Mesodermal cell (in vitro differentiated cells): ENCODE measurements at regions not wholly inside any gene's neighbourhood (a gene's known extent, or its start where the extent isn't known, plus 50 kb on each side); places are given as distances from the start of the nearest gene placed in this dataset.

ENCODE experiments used
- H3K27ac ChIP-seq: 2 replicates; pipeline ENCODE4 v1.7.0; 2013; ENCODE audit warnings: mild to moderate bottlenecking, low read depth, low read length, moderate library complexity; ENCODE audit not compliant: severe bottlenecking
- H3K36me3 ChIP-seq: 2 replicates; pipeline ENCODE4 v1.7.1; 2013; ENCODE audit warnings: mild to moderate bottlenecking, low read length, moderate library complexity; ENCODE audit not compliant: control insufficient read depth, insufficient read depth
- H3K4me1 ChIP-seq: one replicate; pipeline ENCODE4 v1.7.1; 2013; ENCODE audit warnings: mild to moderate bottlenecking, low read length; ENCODE audit not compliant: insufficient read depth, control insufficient read depth, poor library complexity, severe bottlenecking
- H3K4me3 ChIP-seq: 2 replicates; pipeline ENCODE4 v1.7.0; 2013; ENCODE audit warnings: low read length, control low read depth, mild to moderate bottlenecking; ENCODE audit not compliant: insufficient read depth, poor library complexity, severe bottlenecking; ENCODE audit errors: extremely low read depth
- H3K9me3 ChIP-seq: 2 replicates; pipeline ENCODE4 v1.7.1; 2013; ENCODE audit warnings: mild to moderate bottlenecking, low read length, moderate library complexity; ENCODE audit not compliant: control insufficient read depth
- WGBS, 2 experiments: methylation state at CpG; one replicate each; pipeline ENCODE4 v1.1.5; 2013; ENCODE audit warnings: missing lambda C conversion rate in 2 of 2; ENCODE audit not compliant: insufficient coverage in 2 of 2; 5-methylcytosine and 5-hydroxymethylcytosine counted together

DNA sequence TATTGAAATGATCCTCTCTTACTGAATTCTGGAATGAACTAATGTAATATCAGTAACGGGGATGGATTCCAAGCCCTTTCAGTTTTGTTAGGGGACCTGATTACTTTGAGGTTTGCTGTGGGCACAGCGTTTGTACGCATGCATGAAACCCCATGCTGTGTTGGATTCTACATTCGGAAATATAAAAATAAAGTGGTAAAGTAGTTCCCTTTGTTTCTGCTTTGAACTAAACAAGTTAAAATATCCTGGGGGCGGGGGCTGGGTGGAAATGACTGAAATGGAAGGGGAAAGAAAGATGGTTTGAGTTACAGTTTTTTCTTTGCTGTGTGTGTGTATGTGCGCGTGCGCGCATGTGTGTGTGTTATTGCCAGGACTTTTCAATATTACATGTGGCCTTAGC is 196.5 kb upstream of the OPRM1 start:
- Histone ChIP-seq H3K4me3 (no peak overlapping the region), H3K36me3 (no peaks in the 10 kb centered on the region), H3K4me1 (no peaks in the 10 kb centered on the region), H3K27ac (no peak overlapping the region), H3K9me3 (no peaks in the 10 kb centered on the region)
- WGBS, 2 experiments: 67 to 83% methylated on average over 4 to 7 of the region's 9 CpGs

DNA sequence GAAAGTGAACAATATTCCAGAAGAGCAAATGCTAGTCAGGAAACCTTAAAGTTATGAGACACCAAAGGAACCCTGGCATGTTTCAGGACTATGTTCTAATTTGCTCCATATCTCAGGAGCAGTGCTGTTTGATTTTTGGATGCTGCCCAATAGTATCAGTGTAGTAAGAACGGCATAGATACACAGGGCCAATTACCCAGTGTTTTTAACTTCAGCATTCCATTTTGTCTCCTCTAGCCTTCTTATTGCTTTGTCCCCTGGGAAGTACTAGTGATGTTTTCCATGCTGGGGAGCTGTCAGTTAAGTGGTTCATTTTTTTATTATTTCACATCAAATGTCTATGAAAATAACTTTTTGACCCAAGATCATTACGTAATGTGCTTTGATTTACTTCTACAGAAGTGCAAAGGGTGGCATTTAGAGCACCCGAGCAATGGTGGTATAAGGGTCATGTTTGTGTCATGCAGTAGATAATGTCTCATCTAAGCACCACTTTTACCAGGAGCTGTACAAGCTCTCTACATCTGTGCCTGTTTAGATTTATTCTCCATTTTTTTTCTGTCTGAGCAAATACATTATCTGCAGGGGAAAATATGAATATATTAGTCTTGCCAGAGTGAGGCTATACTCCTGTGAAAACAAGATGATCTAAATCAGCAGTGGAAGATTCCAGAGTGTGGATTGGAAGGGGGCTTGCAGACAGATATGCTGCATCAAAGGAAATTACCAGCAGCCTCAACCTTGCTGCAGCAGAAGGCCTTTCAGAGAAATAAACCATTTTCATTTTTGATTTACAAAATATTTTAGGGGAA is 198.8 kb upstream of the OPRM1 start:
- no peaks in the 10 kb centered on the region for H3K4me1 ChIP-seq
- no peak overlapping the region for H3K4me3 ChIP-seq
- no peaks in the 10 kb centered on the region for H3K9me3 ChIP-seq
- H3K36me3 ChIP-seq: no peaks in the 10 kb centered on the region
- H3K27ac ChIP-seq: no peak overlapping the region
- WGBS, 2 experiments: no CpG with 5 or more reads among the region's 3 CpGs

DNA sequence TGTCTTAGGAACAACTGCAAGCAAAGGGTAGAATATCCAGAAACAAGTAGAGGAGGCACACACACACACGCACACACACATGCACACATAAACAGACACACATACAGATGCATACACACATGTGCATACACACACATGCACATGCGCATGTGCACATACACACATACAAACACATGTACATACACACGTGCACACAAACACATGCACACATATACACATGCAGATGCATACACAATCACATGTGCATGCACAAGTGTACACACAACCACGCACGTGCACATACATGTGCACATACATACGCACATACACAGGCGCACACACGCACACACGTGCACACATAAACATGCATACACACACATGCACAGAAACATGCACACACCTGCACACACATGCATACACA is 206.5 kb upstream of the OPRM1 start:
- 82 to 86% methylated on average over 9 of the region's 9 CpGs for whole genome bisulfite sequencing, 2 experiments
- Histone ChIP-seq H3K4me1 (no peaks in the 10 kb centered on the region), H3K4me3 (no peak overlapping the region), H3K27ac (no peak overlapping the region), H3K36me3 (no peaks in the 10 kb centered on the region), H3K9me3 (no peaks in the 10 kb centered on the region)

DNA sequence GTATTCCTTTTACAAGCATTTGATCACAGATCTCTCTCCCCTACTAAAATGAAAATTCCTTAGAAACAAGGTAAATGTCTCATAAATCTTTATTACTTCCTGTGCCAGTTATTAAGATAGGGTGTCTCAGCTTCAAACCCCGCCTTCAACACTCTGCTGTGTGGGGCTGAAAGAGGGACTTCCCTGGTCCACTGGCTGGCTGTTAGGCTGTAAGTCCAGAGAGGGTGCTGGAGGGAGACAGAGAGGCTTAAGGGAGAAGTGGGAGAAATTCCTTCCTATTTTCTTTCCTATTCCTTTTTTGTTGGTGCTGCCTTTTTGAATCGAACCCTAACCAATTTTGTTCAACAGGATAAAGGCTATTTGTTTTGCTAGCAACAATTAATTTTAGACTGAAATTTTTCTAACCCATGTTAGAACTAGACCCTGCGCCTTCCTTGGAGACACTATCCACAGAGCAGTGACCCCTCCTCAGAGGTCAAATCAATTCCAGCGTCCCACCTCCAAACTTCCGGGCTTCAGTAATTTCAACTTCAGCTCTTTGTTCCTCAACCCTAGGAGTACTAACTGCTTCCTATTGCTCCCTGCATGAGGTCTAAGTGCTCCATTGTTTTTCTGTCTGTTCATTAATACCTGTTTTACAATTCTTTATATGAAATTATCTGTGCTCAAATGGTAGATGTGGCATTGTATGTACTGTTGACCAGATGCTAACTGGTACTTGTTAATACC is 207.5 kb upstream of the OPRM1 start:
- WGBS, 2 experiments: 64 to 68% methylated on average over 3 to 4 of the region's 5 CpGs
- no peaks in the 10 kb centered on the region for H3K9me3 ChIP-seq

DNA sequence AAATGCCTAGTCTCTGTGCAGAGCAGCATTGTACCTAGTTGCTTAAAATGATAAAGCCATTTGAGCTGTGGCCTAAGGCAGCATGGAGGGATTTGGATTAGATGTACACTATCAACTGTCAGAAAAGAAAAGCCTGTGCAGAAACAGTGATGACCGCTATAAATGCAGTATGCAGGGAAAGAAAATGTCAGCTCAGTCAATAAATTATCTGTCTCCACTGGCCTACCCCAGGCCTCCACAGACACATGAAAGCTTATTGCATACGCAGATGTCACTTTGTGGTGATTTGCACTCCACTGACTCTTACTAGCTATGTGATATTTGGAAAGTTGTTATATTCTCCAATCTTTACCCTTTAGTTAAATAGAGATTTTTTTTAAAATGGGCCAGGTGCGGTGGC is 221.9 kb upstream of the OPRM1 start:
- H3K9me3 ChIP-seq: no peaks in the 10 kb centered on the region
- no peak overlapping the region for H3K27ac ChIP-seq
- no peaks in the 10 kb centered on the region for H3K36me3 ChIP-seq
- H3K4me3 ChIP-seq: no peak overlapping the region
- H3K4me1 ChIP-seq: no peaks in the 10 kb centered on the region
- 89 to 100% methylated on average over 1 of the region's 3 CpGs for WGBS, 2 experiments

More for the DNA sequence above, 207.5 kb upstream of the OPRM1 start:
- Histone ChIP-seq H3K36me3 (no peaks in the 10 kb centered on the region), H3K4me3 (no peak overlapping the region), H3K4me1 (no peaks in the 10 kb centered on the region), H3K27ac (no peak overlapping the region)

DNA sequence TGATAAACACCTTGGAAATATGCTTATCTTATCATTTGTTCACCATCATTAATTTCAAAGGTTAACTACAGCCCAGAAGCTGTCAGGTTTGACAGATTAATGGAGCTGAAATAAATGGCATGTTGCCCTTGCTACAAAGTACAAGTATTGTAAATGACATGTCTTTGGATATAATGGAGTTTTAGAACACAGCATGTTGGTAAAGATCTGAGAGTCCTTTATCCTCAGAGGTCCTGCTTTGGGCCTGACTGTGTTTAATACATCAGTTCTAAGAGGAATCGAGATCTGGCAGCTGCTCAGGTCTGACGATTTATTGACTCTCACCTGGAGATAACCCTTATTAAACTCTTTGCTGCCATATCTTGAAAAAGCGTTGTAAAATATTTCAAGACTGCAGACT is 222.7 kb upstream of the OPRM1 start:
- Histone ChIP-seq H3K27ac (no peak overlapping the region), H3K9me3 (no peaks in the 10 kb centered on the region), H3K4me1 (no peaks in the 10 kb centered on the region), H3K36me3 (no peaks in the 10 kb centered on the region), H3K4me3 (no peak overlapping the region)
- WGBS, 2 experiments: 67 to 100% methylated on average over 1 to 2 of the region's 3 CpGs

DNA sequence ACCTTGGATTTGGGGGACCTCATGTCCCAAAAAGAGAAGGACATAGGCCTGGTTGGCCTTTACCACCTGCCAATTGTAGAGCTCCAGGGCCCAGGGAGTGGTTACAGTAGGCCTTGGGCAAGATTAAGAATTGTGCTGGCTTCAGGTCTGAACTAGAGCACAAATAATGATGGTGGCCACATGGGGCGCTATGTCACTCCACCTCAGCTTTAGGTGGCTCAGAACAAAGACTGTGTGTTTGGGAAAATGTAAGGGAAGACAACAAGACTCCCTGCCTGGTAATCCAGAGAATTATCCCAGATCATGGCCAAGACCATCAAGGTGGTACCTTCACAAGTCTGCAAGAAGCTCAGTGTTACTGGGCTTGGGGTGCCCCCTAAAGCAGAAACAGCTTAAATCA is 224.9 kb upstream of the OPRM1 start:
- Histone ChIP-seq H3K27ac (no peak overlapping the region), H3K9me3 (no peaks in the 10 kb centered on the region), H3K4me1 (no peaks in the 10 kb centered on the region), H3K4me3 (no peak overlapping the region), H3K36me3 (no peaks in the 10 kb centered on the region)
- WGBS, 2 experiments: 57 to 60% methylated on average over 1 of the region's 1 CpG

DNA sequence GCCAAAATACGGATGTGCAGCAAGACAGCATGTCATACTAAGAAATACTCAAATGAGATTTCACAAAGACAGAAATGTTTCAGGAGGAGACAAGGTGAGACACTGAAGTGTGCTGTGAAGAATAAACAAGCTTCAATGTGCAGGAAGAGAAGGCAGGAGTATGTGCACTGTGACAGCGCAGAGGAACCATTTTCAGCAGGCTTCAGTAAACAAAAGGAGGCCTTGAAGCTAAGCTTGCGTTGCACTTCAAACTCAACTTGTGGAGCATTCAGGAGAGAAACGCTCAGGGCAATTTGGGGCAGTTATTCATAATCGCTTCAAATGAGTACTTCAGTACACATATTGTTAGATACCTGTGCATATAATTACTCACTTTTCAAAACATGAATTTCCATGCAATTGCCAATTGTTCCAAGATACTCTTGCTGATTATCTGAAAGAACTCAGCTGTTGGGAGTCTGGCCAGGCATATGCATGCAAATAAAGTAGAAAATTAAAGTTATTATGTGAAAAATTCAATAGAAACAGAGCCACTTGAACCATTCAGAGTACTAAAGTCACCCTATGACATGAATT is 234.2 kb upstream of the OPRM1 start:
- H3K36me3 ChIP-seq: no peaks in the 10 kb centered on the region
- H3K27ac ChIP-seq: no peak overlapping the region
- no peaks in the 10 kb centered on the region for H3K9me3 ChIP-seq
- WGBS, 2 experiments: 74 to 80% methylated on average over 3 to 4 of the region's 5 CpGs
- H3K4me3 ChIP-seq: no peak overlapping the region
- H3K4me1 ChIP-seq: no peaks in the 10 kb centered on the region

DNA sequence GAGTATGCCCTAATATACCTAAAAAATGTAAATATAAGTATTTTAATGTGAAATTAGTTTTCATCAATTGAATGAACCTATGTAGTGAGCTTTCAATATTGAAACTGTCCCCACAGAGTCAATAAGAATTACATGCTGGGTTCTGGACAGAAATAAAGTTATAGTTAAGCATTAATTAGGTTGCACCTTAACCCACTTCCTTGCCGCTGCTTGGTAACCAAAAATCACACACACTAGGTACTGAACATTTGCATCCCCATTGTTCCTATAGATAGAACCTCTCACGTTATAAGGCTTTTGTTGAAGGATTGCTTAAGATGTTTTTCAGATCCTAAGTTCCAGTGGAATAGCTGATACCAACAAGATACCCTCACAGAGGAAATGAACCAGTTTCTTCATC is 237.1 kb upstream of the OPRM1 start:
- Histone ChIP-seq H3K27ac (no peak overlapping the region), H3K4me3 (no peak overlapping the region), H3K4me1 (no peaks in the 10 kb centered on the region), H3K9me3 (no peaks in the 10 kb centered on the region), H3K36me3 (no peaks in the 10 kb centered on the region)
- WGBS, 2 experiments: no CpG with 5 or more reads among the region's 2 CpGs

DNA sequence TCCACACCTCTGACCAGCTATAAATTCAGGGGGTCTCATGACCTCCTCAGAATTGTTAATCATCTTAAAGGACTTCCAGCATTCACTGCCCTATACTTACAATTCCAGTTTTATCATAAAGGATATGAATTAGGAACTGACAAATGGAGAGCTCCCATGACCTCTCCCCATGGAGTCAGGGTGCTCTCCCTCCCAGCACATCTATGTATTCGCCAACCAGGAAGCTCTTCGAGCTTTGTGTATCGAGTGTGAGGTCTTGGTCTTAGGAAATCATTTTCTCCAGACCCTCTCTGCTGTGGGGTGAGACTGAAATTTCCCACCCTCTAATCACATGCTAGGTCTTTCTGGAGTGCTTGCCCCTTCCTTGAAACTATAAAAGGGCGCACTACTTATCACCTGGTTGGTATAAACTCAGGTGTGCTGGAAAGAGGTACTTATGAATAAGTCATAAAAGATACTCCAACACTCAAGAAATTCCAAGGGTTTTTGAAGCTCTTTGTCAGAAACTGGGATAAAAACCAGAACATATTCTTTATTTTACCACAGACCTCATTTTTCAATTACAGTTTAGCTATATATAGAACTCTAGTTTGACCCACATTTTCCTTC is 238.4 kb upstream of the OPRM1 start:
- H3K36me3 ChIP-seq: no peaks in the 10 kb centered on the region
- no peaks in the 10 kb centered on the region for H3K9me3 ChIP-seq
- no peaks in the 10 kb centered on the region for H3K4me1 ChIP-seq
- no peak overlapping the region for H3K27ac ChIP-seq
- no CpG with 5 or more reads among the region's 4 CpGs for WGBS, 2 experiments
- H3K4me3 ChIP-seq: no peak overlapping the region
